Embryonic facial prominence (tissue), 1 donor: ENCODE measurements at regions not wholly inside any gene's neighbourhood (a gene's known extent, or its start where the extent isn't known, plus 50 kb on each side); places are given as distances from the start of the nearest gene placed in this dataset.
"Not testable (repeated sequence)": the region's sequence is repeated elsewhere in the genome, so short reads cannot be mapped to it uniquely, and the experiment has no call there.

Source experiments
- DNase-seq: peaks from one replicate; pipeline ENCODE4 v3.0.0-alpha.2; 2016; ENCODE audit errors: extremely low spot score

DNA sequence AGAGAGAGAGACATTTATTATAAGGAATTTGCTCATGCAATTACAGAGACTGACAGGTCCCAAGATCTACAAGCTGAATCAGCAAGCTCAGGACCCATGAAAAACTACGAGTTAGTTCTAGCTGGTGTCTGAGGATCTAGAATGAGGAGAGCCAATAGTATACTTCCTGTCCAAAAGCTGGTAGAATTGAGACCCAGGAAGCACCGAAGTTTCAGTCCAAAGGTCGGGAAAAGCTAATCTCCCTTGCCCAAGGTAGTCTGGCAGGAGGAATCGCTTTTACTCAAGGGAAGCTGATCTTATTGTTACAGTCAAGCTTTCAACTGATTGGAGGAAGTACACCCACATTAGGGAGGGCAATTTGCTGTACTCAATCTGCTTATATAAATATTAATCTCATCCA lies 389.6 kb downstream of the ADCYAP1 start:
- DNase-seq = no peak

DNA sequence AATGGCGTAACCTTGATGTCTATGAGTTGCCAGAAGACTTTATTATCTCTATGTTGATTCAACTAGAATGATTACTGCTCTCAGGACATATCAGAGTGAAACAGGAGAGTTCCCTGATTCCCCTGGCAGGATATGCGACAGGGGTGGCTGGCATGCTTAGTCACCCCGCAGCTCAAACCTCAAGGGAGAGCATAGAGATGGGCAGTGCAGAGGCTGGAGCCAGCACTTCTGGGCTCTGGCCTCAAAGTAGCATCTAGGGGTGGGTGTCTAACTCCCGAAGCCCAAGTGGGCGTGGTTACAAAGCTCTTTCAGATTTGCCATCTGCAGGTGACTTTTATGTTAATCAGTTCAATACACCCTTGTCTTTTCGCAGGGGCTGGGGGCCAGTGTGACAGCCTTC lies 391.6 kb downstream of the ADCYAP1 start:
- DNase-seq = no peak

DNA sequence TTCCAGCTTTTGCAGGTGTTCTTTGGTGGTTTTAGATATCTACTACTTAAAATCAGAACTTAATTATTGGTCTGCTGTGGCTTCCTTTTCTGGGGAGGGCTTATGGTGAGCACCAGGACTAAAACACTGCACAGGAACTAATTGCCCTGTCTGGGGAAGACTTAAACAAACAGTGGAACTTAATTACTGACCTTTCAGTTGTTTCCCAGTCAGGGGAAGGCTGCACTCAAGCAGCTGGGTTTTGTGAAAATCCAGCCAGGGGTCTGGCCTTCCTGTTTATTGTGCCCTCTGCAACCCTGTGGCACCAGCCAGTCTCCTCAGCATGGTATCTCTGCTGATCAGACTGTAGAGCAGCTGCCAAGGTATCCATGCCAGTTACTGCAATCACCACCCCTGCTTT lies 398.2 kb downstream of the ADCYAP1 start:
- DNase-seq = no peak

DNA sequence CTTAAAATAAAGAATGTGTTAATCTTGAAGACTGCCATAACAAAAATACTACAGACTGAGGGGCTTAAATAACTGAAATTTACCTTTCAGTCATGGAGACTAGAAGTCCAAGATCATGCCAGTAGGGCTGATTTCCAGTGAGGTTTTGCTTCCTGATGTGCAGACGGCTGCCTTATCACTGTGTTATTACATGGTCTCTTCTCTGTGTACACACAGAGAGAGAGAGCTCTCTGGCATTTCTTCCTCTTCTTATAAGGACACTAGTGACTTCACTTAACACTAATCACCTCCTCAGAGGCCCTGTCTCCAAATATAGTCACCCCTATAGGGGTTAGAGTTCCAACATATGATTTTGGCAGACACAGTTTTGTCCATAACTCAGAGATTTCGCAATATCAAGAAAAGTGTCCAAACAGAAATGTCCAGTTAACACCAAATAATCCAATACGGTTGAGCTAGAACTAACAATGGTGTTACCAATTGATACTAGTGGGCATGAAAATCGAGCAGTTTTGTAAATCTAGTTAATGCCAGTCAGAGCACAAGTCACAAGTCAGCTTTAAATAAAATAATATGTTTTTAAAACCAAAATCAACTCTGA lies 399.8 kb downstream of the ADCYAP1 start:
- DNase-seq = no peak

DNA sequence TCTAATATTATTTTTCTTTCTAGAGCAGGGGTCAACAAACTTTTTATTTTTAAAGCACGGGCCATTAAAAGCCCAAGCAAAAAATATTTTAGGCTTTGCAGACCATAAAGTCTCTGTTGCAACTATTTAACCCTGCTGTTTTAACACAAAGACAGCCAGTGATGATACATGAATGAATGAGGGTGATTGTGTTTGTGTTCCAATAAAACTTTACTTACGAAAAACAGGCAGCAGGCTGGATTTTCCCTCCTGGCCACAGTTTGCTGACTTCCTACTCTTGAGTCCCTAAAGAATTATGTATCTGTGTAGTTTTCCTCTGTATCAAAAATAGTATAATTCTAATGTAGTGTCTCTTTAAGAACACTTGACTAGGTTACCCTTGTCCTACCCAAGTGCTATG lies 402.0 kb downstream of the ADCYAP1 start:
- DNase-seq = no peak

DNA sequence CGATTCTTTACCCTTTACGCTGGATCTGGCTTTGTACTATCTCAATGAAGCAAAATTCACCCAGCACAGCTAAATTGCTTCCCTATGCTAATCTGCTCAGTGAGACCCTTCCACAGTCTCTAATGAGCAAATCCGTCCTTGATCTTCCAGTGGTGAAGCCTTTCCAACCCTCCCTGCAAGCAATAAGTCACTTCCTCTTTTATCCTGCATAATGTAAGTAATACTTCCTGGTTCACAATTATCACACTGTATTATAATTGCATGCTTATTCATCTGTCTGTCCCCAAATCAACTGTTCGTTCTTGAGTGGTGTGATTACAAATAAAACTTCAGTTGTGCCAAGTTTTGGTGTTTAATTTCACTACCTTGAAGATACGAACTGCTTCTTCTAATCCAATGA lies 404.0 kb downstream of the ADCYAP1 start:
- no peak for DNase-seq

DNA sequence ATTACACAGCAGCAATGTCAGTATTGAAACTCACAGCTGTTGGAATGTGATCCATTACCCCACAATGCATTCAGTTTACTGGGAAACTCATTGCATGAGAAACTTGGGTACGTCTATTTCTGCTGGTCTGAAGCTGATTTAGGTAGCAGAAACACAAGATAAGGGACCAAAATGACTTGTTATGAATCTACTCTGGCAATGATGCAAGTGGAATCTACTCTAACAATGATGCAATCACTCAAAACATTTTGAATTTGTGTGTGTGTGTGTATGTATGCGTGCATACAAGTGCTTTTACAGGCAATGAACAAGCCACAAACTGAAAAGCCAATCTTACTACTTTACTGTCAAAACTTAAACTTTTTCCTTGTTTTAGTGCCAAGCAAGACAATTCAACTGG lies 406.7 kb downstream of the ADCYAP1 start:
- DNase-seq = no peak

DNA sequence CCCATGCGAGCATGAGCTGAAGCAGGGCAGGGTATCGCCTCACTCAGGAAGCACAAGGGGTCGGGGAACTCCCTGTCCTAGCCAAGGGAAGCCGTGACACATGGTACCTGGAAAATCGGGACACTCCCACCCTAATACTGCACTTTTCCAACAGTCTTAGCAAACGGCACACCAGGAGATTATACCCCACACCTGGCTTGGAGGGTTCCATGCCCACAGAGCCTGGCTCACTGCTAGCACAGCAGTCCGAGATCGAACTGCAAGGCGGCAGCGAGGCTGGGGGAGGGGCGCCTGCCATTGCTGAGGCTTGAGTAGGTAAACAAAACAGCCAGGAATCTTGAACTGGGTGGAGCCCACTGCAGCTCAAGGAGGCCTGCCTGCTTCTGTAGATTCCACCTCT lies 430.7 kb downstream of the ADCYAP1 start:
- DNase-seq = not testable (repeated sequence)

DNA sequence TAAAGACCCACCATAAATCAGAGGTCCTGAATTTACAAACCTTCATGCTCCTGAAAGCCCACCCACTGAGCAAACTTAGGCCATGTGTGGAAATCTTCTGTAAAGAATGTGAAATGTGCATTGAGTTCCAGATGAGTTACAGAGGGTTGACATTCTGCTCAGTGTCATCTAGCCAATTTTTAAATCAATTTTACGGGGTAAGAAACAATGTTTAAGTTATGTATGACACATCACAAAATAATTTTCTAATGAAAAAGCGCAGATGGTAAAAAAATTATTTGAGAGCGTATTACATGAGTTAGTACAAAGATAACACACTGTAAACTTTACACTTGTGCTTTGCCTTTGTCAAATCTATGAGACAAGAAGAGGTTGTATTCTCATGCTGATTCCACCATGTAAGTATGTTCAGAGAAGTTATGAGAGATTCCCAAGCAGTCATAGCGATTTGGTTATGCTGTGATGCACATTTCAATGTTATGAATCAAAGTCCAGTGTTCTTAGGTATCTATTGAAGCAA lies 446.3 kb downstream of the ADCYAP1 start:
- DNase-seq = no peak

DNA sequence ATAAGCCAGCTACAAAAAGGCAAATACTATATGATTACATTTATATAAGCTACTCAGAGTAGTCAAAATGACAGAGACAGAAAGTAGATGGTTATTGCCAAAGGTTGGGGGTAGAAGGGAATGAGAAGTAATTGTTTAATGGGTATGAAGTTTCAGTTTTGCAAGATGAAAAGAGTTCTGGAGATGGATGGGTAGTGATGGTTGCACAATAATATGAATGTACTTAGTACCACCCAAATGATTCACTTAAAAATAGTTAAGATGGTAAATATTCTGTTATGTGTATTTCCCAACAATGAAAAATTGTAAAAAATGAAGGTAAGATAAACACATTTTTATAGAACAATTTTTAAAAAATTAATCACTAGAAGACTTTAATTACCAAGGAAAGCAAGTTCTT lies 448.4 kb downstream of the ADCYAP1 start:
- DNase-seq = no peak

DNA sequence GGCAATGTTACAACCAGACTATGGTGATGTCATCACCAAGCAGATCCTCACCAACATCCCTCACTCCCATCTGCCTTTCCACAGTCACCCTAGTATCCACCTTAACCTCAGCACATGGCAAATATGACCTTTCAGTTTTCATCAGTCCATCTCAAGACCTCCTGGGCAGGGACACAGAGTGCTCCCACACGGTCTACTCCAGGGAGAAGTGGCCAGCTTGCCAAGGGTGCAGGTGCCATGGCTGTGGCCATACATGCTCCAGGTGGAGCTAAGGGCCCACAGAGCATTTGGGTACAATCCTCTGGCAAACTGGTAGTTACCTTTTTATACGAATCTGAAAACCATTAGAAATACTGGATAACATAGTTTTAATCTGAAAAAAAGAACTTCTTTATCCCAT lies 453.1 kb downstream of the ADCYAP1 start:
- DNase-seq = no peak

DNA sequence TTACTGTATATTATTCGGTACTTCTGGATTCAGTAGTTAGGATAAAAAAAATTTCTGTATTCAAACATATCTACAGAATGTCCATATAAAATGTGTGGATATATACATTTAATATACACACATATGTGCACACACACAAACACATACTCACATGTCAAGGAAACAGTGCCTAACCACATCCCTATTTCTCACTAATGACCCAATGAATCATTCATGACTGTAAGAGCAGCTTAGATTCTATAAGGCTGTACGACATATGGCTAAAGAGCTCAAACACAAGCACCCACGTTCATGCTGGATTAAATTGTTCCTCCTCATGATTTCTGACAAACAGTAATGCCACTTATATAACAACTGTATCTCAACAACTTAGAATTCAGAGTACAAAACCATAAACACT lies 457.3 kb downstream of the ADCYAP1 start:
- DNase-seq = no peak

DNA sequence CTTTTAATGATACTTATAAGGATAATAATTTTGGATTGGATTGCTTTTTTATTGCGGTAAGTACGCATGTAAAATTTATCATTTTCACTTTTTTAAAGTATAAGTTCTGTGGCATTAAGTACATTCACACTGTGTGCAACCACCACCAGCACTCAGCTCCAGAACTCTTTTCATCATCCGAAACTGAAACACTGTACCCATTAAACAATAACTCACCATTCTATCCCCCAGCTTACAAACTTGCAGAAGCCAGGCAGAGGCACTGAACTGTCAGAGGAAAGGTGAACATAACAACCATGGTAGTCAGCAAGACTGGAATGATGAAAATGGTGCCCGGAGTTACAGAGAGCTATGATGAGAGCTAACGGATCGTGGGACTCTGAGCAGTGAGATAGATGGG lies 465.9 kb downstream of the ADCYAP1 start:
- no peak for DNase-seq

DNA sequence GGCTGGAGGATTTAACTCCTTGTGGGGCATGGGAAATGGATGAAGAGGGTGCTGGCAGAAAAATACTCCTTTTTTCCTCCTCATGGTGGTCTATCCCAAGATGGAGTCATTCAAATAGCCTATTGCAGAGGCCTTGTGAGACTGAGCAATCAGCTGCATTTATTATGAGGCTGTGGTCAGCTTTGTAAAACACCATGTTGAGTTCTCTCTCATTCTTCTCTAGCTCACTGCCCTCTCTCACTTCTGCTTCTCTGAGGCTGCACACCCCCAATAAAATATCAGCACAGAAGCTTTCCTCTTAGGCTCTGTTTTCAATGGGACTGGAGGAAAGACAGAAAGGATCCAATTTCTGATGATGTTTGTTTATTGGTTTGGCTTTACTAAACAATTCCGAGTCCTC lies 467.1 kb downstream of the ADCYAP1 start:
- no peak for DNase-seq

DNA sequence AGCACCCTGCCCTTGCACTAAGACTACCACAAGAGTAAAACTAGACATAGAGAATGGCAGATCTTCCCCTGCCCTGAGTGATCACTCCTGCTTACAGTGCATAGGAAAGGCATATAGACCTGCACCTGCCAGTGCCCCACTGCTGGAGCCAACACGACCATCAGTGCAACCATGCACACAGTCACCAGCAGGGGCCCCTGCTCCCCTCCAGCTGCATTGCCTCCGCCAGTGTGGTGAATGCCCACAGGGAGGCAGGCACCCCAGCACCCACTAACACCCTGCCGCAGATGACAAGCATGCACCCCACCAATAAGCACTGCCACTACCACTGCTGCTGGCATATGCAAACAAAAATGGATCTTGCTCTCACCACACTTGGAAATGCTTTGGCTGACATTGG lies 478.8 kb downstream of the ADCYAP1 start:
- no peak for DNase-seq

DNA sequence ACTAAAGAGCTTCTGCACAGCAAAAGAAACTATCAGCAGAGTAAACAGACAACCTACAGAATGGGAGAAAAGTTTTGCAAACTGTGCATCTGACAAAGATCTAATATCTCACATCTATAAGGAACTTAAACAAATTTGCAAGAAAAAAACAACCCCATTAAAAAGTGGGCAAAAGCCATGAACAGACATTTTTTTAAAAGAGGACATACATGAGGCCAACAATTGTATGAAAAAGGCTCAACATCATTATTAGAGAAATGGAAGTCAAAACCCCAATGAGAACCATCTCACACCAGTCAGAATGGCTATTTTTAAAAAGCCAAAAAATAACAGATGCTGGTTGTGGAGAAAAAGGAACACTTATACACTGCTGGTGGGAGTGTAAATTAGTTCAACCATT lies 483.8 kb downstream of the ADCYAP1 start:
- DNase-seq = not testable (repeated sequence)

DNA sequence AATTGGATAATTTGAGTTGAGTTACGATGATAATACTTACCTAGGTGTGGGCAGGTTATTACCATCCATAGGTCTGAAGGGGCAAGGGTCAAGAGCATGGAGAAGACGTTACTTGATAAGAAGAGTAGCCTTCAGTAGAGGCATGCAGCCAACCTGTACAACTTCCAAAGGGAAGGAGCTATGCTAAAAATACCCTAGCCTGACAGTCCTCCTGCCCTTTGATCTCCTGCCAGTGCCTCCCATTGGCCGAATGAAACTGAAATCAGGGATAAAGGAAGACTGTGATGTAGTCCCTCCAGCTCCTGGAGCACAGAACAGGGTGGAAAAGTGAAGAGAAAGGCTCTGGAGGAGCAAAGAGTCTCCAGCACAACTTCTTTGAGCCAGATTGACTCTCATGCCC lies 487.4 kb downstream of the ADCYAP1 start:
- DNase-seq = no peak

DNA sequence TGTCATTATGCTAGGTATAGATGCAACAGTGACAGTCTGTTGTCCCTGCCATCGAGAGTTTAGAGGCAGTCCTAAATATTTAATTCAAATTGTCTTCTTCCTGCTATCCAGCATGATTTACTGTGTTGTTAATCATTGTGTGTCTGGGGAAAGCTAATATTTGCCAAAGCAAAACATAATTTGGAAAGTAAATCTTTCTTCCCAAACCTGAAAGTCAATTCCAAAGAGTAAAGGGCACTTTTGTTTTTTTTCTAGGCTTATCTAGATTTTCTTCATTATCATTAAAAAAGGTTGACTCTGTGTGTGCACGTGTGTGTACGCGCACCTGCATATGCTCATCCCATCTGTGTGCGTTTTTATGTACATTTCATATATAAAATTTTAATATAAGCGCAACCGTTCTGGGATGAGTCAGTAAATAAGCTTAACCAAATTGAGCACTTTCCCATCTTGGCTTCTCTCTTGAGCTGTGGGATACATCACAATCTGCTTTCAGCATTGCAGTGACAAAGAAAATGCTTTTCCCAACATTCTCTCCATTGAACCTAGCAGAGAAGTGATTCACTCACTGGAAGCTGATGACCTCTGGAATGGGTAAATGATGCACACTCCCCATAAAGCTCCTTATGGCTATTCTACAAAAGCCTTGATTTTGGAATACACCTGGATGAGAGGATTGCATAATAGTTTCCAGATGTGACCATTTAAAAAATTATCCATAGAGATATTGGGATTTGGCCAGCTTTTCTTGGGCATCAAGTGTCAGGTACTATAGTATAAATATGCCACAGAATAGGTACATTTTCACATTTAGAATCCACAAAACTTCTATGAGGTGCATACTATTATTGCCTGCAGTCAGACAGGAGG lies 488.4 kb downstream of the ADCYAP1 start:
- DNase-seq = no peak

DNA sequence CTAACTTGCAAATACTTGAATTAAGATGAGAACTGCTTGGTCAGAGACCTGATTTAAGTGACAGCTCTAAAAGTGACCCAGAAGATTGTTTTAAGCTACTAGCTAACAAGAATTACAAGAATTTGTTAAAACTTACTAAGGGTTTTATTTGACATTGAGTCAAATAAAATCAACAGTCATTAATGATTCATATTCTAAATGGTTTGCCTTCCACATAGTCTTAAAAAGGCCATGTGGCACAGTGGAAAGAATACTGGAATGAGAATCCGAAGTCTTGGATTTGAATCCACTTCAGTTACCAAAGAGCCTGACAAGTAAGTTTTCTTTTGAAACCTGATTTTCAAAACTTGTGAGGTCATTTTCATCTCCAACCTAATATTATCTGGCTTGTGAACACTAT lies 489.3 kb downstream of the ADCYAP1 start:
- DNase-seq = no peak

DNA sequence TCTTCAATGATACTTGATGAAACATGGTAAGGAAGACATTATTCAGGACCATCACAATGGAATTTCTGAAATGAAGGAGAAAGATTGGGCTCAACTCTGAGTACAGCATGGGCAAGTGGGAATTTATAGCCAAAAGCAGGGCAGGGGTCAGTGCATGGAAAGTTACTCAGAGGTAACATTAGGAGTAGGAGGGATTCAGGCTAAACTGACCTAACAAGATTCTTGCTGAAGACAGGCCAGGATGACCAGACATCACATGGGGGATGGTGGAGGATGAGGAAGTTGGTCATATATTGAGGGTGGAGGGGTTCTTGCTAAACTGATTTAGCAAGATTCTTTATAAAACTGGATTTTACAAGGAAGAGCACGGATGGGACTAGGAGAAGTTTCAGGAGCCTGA lies 489.8 kb downstream of the ADCYAP1 start:
- no peak for DNase-seq

DNA sequence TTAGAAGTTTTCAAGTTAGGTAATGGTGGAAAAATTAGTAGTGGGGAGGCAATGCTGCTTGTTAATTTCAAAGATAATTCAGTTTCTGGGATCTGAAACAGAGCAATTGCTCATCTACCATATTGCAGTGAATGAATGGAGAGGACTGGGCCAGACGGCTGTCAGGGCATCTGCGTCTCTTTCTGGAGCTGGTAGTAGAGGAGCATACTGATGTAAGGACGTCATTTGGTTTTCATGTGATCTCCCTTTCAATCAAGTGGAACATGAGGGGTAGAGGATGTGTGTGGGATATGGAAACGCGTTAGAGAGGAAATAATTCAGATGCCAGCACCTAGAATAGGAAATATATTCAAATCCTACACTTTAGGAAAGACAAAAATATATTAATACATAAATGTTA lies 490.3 kb downstream of the ADCYAP1 start:
- DNase-seq = no peak

DNA sequence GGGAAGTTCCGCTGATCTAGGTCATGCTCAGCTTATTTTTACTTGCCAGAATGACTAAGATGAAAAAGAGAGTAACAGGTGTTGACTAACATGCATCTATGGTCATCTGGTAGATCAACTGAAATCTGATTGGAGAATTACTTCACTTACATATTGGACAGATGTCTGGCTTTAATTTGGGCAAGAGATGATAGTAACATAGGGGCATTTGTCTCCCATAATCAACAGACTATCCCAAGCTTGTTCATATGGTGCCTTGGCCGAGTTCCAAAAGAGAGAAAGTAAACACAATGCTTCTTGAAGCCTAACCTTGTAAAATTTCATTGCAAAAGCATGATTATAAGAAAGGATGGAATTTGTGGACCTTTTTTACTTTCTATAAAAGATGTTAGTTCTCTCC lies 503.7 kb downstream of the ADCYAP1 start:
- DNase-seq = no peak

DNA sequence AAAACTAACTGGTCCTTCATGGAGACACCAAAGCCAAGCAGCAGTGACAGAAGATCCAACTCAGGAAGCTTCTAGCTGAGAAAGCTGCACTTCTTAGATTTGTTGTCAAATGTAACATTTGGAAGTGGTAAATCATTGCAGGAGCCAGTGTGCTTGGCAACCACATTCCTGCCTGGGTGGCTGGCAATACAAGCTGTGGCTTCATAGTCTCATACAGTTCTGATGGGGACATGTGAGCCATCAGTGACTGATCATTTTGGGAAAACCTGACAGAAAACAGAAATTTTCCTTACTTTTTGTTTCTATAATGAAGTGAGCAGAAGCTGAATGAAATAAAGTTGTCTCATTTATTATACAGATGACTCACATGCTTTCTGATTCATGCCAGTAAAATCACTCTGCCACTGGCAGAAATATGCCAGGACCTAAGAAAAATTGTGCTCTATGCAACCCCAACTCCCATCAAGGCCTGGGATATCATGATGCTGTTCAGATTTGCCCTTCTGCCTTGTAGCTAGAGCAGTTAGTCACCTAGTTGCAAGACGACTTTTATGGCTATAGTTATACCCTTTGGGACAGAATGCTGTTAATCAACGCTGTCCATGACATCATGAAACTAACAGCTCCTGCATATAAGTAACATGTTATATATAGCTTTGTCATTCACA lies 508.1 kb downstream of the ADCYAP1 start:
- no peak for DNase-seq
